GM12872 (cell line): ENCODE measurements at regions not wholly inside any gene's neighbourhood (a gene's known extent, or its start where the extent isn't known, plus 50 kb on each side); places are given as distances from the start of the nearest gene placed in this dataset.

ENCODE experiments used
- TF ChIP-seq, protein P1 (sequence below): IDR thresholded peaks from 3 replicates; pipeline ENCODE4 v1.5.1; 2011; ENCODE audit warnings: low read depth, mild to moderate bottlenecking, low read length, moderate library complexity; ENCODE audit not compliant: insufficient read depth

DNA sequence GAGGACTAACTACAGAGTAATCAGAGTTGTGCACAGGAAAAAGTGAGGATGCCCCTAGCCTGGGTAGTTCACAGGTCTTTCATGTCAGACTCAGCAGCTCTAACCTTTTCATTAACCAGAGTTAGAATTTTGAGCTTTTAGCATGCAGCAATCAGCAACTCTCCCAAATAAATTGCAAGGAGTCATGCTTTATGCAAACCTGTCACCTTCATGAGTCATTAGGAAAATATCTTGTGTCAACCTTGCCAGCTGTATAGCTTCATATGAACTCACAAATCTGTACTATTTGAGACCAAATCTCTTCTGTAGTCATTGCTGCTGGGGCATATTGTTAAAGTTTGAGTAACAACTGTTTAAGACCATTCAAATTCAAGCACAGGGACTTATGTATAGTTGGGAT lies 382.3 kb upstream of the NT5C1B start:
- TF ChIP-seq, protein P1, sequence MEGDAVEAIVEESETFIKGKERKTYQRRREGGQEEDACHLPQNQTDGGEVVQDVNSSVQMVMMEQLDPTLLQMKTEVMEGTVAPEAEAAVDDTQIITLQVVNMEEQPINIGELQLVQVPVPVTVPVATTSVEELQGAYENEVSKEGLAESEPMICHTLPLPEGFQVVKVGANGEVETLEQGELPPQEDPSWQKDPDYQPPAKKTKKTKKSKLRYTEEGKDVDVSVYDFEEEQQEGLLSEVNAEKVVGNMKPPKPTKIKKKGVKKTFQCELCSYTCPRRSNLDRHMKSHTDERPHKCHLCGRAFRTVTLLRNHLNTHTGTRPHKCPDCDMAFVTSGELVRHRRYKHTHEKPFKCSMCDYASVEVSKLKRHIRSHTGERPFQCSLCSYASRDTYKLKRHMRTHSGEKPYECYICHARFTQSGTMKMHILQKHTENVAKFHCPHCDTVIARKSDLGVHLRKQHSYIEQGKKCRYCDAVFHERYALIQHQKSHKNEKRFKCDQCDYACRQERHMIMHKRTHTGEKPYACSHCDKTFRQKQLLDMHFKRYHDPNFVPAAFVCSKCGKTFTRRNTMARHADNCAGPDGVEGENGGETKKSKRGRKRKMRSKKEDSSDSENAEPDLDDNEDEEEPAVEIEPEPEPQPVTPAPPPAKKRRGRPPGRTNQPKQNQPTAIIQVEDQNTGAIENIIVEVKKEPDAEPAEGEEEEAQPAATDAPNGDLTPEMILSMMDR = no peak

DNA sequence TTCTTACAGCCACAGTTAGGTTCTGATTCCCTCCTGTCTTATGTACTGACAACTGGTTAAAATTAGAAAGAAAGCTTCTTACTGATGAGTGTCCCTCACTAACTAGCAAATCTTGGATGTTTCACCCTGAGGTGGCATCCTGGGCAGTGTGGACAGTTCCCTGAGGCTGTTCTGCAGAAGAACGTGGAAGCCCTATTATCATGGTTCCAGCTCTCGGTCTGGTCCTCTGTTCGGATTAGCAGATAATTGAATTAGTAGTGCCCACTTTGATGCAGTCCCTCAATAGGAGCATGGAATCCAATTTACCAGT lies 381.7 kb upstream of the NT5C1B start:
- TF ChIP-seq, protein P1 = no peak

GRCh38 chr2:18966131-18966530 lies 376.8 kb upstream of the NT5C1B start:
- TF ChIP-seq, protein P1 = no peak

DNA sequence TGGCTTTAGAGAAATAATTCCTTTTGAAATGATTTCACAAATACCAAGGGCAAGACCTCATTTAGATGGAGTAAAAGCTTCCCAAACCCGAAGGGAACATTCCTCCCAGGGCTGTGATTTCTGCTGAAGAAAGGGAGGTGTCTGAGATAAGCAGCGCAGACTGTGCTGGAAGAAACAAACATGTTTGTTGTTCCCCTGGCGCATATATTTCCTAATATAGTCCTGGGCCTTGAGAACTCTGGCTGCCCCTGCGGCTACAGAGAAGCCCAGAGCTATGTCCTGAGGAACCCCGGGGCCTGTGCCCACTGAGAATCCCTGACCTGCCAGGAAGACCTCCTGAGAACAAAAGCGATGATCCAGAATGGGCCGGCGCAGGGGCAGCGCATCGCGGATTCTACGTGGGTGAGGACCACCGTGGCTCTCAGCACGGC lies 372.6 kb upstream of the NT5C1B start:
- TF ChIP-seq, protein P1 = no peak

DNA sequence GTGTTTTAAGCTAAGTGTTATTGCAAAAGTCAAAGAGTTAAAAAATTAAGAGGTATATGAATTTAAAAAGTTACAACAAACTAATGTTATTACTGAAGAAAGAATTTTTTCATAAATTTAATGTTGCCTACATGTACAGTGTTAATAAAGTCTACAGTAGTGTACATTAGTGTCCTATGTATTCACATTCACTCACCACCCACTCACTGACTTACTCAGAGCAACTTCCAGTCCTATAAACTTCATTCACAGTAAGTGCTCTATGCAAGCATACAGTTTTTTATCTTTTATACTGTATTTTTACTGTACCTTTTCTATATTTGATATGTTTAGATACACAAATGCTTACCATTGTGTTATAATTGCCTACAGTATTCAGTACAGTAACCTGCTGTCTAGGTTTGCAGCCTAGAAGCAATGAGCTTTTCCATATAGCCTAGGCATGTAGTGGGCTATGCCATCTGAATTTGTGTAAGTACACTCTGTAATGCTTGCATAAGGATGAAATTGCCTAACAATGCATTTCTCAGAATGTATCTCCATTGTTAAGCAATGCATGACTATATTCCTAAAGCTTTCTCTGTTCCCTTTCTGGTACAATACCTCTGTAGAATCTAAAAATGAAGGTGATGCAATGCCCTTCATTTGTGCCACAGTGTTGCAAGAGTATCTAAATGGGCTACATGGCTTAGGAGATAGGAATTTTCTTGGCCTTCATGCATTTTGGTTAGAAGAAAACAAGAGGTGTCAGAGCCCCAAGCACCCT lies 370.8 kb upstream of the NT5C1B start:
- TF ChIP-seq, protein P1 = no peak

DNA sequence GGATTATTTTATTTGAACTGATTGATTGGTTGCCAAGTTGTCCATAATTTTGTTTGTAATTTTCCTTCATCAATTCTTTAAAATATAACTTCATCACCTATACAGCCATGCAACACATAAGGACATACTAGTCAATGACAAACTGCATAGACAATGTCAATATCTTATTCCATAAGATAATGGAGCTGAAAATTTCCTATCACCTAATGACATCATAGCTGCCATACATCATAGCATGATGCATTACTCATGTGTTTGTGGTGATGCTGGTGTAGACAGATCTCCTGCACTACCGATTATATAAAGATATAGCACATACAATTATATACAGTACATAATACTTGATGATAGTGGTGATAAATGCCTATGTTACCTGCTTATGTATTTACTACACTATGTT lies 369.8 kb upstream of the NT5C1B start:
- TF ChIP-seq, protein P1 = no peak

DNA sequence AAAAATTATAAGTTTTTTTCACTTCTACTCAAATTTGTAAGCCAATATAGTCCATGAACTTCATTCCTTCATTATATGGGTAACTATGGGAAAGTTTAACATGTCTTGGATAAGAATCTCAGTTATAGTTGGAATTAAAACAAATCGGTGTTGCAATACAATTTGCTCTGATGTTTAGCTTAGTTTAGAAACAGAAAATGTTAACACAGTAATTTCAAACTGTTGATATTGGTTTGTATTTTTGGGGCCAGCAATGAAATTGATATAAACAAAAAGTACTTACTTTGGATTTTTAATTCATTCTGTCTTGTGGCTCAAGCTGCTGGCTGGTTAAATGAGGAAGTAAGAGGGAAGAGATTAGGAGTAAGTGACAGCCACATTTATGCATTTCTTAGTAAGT lies 368.5 kb upstream of the NT5C1B start:
- TF ChIP-seq, protein P1 = no peak

- TF ChIP-seq, protein P1 = no peak
Measured at GRCh38 chr2:18950361-18950851, 361.0 kb upstream of the NT5C1B start.
